ENCODE measurements at regions not wholly inside any gene's neighbourhood (a gene's known extent, or its start where the extent isn't known, plus 50 kb on each side); places are given as distances from the start of the nearest gene placed in this dataset.

GRCh38 chr3:135374571-135374970 is 579.5 kb downstream of the EPHB1 start:
- TF ChIP-seq, protein P1, sequence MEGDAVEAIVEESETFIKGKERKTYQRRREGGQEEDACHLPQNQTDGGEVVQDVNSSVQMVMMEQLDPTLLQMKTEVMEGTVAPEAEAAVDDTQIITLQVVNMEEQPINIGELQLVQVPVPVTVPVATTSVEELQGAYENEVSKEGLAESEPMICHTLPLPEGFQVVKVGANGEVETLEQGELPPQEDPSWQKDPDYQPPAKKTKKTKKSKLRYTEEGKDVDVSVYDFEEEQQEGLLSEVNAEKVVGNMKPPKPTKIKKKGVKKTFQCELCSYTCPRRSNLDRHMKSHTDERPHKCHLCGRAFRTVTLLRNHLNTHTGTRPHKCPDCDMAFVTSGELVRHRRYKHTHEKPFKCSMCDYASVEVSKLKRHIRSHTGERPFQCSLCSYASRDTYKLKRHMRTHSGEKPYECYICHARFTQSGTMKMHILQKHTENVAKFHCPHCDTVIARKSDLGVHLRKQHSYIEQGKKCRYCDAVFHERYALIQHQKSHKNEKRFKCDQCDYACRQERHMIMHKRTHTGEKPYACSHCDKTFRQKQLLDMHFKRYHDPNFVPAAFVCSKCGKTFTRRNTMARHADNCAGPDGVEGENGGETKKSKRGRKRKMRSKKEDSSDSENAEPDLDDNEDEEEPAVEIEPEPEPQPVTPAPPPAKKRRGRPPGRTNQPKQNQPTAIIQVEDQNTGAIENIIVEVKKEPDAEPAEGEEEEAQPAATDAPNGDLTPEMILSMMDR (IDR thresholded peaks at IDR 0.05): no peak
- no peaks in the 10 kb centered on the region for H3K36me3 ChIP-seq
- intact Hi-C loops (cut with DNase I): no loop called here
- no peaks in the 10 kb centered on the region for H3K9me3 ChIP-seq
- ATAC-seq: no peak
- no peak overlapping the region for H3K4me3 ChIP-seq
- H3K27ac ChIP-seq: no peak overlapping the region
- H3K27me3 ChIP-seq: no peaks in the 10 kb centered on the region
- DNase-seq: no peak
- no peaks in the 10 kb centered on the region for H3K4me1 ChIP-seq

DNA sequence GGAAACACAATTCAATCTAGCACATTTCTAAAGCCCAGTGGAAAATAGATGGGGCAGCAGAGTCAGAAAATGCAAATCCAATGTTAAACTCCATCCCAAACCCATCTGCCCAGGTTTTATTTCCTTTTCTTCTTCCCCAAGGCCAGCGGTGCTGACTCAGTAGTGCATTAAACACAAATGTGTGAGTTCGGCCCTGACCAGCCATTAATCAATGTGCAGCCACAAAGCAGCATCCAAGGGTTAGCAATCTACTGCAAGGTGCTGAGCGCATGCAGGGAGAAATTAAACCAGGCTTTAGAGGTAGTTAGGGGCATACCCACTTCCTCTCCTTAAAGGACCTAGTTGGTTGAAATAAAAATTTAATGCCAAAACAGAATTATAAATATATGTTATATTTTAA is 583.3 kb upstream of the PPP2R3A start:
- no peak overlapping the region for H3K27ac ChIP-seq
- H3K9me3 ChIP-seq: no peaks in the 10 kb centered on the region
- H3K4me3 ChIP-seq: no peak overlapping the region
- no peaks in the 10 kb centered on the region for H3K4me1 ChIP-seq
- H3K27me3 ChIP-seq: no peaks in the 10 kb centered on the region
- no peak for ATAC-seq
- intact Hi-C loops (cut with DNase I): no loop called here
- H3K36me3 ChIP-seq: no peaks in the 10 kb centered on the region
- TF ChIP-seq, protein P1 (IDR thresholded peaks at IDR 0.05): no peak
- DNase-seq: no peak

DNA sequence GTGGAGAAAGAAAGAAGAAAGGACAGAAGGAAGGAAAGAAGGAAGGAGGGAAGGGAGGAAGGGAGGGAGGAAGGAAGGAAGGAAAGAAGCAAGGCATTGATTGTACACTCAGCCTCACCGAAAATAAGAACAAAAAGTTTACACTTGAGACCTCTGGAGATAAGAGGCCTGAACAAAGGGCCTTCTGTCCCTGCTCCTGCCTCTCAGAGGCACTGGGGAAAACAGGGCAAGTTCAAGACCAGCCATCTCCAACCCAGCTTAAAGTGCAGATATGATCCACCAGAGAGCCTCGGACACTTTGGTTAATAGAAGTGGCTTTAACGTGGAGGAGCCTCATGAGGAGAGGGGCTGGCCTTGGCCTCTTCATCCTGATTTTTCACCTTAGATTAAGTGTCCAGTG is 582.9 kb upstream of the PPP2R3A start:
- Histone ChIP-seq H3K4me1 (no peaks in the 10 kb centered on the region), H3K27me3 (no peaks in the 10 kb centered on the region), H3K4me3 (no peak overlapping the region), H3K36me3 (no peaks in the 10 kb centered on the region), H3K27ac (no peak overlapping the region), H3K9me3 (no peaks in the 10 kb centered on the region)
- intact Hi-C loops (cut with DNase I): no loop called here
- ATAC-seq (no peak), DNase-seq (no peak)
- TF ChIP-seq, protein P1 (IDR thresholded peaks at IDR 0.05): no peak

DNA sequence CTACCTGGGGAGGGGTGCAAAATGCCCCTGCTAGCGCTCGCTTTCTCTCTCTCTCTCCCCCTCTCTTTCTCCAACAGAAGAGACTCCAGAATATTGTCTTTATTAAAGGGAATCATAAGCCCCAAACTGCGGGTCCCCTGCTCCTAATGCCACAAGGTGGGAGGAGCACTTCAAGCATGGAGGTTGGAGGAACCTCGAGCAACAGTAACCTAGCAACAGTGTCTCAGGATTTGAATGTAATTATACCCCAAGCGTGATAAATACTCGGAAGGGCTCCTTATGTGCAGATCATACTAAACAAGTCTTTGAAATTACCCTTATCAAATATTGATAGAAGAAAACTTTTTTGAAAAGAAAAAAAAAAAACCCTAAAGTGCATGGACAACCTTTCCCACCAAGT is 582.2 kb upstream of the PPP2R3A start:
- intact Hi-C loops (cut with DNase I): no loop called here
- H3K4me1 ChIP-seq: no peaks in the 10 kb centered on the region
- H3K4me3 ChIP-seq: no peak overlapping the region
- no peaks in the 10 kb centered on the region for H3K9me3 ChIP-seq
- H3K36me3 ChIP-seq: no peaks in the 10 kb centered on the region
- H3K27me3 ChIP-seq: no peaks in the 10 kb centered on the region
- DNase-seq (no peak), ATAC-seq (no peak)
- H3K27ac ChIP-seq: no peak overlapping the region
- TF ChIP-seq, protein P1 (IDR thresholded peaks at IDR 0.05): no peak

- TF ChIP-seq, protein P1 (IDR thresholded peaks at IDR 0.05): no peak
- no peaks in the 10 kb centered on the region for H3K36me3 ChIP-seq
- no peak overlapping the region for H3K27ac ChIP-seq
- H3K27me3 ChIP-seq: no peaks in the 10 kb centered on the region
- H3K4me1 ChIP-seq: no peaks in the 10 kb centered on the region
- H3K4me3 ChIP-seq: no peak overlapping the region
- no peaks in the 10 kb centered on the region for H3K9me3 ChIP-seq
- DNase-seq: no peak
- no peak for ATAC-seq
- intact Hi-C loops (cut with DNase I): no loop called here
Measured at GRCh38 chr3:135392151-135392550, 573.4 kb upstream of the PPP2R3A start.

DNA sequence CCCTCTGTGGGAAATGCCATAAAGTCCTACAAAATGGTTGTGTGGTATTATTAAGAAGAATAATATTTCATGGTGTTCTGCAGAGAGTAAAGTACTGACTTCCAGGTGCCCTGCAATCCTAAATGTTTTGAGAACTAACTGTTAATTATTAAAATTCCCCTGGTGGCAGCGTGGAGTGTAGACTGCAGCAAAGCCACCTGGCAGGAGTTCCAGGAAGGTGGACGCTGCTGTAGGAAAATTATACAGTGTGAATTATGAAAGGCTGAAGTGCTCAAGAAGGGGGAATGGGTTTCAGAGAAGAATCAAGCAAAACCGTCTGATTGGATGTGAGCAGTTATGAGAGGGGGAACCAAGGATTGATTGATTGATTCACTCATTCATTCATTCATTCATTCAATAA is 572.4 kb upstream of the PPP2R3A start:
- TF ChIP-seq, protein P1 (IDR thresholded peaks at IDR 0.05): no peak
- Histone ChIP-seq H3K4me1 (no peaks in the 10 kb centered on the region), H3K27me3 (no peaks in the 10 kb centered on the region), H3K9me3 (no peaks in the 10 kb centered on the region), H3K27ac (no peak overlapping the region), H3K36me3 (no peaks in the 10 kb centered on the region), H3K4me3 (no peak overlapping the region)
- no peak for DNase-seq
- ATAC-seq: no peak
- intact Hi-C loops (cut with DNase I): no loop called here
